ENCODE measurements at regions not wholly inside any gene's neighbourhood (a gene's known extent, or its start where the extent isn't known, plus 50 kb on each side); places are given as distances from the start of the nearest gene placed in this dataset.
A peak's percentile ranks its signal among the peaks of the same experiment; 100 is the strongest.

DNA sequence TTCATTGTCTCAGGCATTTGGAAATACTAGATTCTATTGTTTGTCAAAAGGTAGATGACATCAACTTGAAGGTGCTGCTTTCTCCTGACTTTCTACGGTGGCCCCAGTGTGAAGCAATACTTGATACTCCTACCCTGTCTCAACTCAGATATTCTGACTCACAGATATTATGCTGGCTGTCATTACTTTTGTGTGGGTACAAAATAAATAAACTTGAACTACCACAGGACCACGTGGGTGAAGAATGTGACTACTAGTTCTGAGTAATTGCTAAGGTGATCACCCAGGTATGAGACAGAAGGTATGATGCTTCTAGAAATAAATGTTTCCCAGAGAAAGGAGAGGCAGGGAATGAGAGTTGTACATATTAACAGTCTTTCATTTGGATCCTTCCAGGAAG lies 275.3 kb upstream of the SPOCK3 start:
- no peak for DNase-seq

DNA sequence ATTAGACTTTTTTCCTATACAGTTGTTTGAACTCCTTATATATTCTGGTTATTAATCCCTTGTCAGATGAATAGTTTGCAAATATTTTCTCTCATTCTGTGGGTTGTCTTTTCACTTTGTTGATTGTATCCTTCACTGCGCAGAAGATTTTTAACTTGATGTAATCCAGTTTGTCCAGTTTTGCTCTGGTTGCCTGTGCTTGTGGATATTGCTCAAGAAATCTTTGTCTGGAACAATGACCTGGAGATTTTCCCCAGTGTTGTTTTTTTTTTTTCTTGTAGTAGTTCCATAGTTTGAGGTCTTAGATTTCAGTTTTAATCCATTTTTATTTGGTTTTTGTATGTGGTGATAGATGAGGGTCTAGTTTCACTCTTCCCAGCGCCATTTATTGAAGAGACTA lies 289.8 kb upstream of the SPOCK3 start:
- DNase-seq, result no peak

DNA sequence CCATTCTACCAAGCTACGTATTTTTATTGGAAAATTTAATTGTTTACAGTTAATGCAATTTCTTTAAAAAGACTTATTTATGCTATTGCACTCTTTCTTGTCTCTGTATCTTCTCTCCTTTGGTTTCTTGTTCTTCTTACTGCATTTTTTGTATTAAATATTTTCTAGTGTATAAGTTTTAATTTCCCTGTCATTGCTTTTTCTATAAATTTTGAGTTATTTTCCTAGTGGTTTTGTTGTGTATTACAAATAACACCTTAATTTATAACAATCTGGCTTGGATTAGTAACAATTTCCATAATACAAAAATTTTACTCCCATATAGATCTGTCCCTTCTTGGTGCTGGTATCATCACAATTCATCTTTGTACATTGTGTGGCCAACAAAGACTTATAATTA lies 303.5 kb upstream of the SPOCK3 start:
- no peak for DNase-seq

DNA sequence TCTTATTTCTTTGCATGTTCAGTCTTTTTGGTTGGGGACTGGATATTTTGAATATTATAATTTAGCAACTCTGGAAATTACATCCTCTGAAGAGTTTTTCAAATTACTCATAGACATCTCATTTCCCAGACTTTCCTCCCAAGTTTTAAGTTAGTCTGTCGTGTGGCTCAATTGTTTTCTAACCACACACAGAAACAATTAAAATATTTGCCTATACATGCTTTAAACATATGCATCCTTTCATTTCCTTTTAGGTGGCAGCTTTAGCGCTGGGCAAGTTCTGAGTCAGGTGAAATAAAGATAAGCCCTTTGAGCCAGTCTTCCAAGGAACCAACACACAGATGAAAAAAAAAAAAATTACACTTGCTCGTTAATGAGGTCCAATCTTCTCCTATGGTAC lies 307.0 kb upstream of the SPOCK3 start:
- no peak for DNase-seq

DNA sequence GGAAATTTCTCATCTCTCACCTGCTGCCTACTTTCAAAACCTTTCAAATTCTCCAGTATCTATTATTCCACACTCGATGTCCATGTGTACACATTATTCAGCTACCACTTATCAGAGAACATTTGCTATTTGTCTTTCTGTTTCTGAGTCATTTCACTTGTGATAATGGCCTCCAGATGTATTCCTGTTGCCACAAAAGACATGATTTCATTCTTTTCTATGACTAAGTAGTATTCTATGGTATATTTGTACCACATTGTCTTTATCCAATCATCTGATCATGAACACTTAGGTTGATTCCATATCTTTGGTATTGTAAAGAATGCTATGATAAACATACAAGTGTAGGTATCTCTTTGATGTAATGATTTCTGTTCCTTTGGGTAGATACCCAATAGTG lies 310.1 kb upstream of the SPOCK3 start:
- no peak for DNase-seq

DNA sequence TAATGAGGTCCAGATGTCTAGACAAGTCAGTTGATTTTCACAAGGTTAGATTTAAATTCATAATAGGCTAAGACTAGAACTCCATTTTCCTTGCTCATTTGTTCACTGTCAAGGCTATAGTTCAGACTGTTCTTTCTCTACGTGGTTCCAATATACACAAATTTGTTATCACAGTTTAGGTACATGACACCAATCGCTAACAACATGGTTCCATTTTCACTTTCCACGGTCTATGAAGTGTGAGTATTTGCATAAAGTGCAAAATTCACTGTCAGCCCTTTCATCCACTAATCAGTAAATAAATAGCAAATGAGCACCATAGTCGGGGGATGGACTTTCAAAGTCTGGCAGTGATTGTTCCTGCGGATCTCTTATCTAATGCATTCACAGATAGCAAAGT lies 315.7 kb upstream of the SPOCK3 start:
- no peak for DNase-seq

DNA sequence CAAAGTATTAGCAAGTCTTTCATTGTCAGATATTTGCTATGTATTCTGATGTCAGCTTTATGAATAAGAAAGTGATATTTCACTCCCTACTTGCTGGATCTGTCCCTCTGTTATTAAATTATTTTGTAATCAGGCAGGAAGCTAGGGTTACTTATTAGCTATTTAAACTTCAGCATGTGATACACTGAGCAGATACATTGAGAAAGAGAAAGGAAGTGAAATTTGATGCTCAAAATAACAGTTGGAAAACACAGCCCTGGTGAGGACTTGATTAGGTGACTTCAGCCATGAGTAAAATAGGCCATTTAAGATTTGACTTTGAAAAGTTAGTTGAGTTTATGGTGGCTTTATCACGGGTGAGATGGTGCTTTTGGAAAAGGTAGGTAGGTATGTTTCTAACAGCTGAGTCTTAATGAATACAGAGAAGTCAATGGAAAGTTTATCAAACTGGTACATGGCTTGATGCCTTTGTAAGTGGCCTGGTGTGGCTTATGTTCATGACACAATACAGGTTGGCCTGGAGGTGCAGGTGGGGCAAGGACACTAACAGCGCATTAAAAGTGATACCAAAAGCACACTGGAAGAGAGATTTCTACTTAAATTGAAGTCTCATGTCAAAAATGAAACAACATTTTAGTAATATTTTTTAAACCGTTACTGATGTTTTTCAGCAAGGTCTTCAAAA lies 321.2 kb upstream of the SPOCK3 start:
- DNase-seq, result no peak

DNA sequence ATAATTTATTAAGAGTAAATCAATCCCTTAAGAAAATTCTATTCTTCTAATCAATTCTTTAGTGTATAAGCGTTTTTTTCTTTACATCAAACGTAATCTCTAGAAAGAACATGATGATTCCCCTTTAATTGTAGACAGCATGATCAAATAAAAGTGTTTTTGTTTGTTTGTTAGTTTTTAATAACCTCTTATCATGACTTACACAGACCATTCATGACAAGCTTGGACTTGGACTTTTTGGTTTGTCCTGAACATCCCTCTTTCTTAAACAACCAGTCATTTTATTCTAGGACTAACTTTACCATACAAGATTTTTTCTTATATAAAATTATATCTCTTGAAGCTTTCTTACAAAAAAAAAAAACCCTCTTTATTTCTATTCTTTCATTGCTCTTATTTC lies 344.6 kb upstream of the SPOCK3 start:
- no peak for DNase-seq

DNA sequence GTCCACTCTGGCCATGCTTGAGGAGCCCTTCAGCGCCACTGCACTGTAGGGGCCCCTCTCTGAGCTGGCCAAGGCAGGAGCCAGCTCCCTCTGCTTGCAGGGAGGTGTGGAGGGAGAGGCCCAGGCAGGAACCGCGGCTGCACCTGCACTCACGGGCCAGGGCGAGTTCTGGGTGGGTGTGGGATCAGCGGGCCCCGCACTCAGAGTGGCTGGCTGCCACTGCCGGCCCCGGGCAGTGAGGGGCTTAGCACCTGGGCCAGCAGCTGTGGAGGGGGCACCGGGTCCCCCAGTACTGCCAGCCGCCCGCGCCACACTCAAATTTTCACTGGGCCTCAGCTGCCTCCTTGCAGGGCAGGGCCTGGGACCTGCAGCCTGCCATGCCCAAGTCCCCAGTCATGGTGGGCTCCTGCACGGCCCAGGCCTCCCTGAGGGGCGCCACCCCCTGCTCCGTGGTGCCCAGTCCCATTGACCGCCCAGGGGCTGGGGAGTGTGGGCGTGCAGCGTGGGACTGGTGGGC lies 347.2 kb upstream of the SPOCK3 start:
- no peak for DNase-seq

DNA sequence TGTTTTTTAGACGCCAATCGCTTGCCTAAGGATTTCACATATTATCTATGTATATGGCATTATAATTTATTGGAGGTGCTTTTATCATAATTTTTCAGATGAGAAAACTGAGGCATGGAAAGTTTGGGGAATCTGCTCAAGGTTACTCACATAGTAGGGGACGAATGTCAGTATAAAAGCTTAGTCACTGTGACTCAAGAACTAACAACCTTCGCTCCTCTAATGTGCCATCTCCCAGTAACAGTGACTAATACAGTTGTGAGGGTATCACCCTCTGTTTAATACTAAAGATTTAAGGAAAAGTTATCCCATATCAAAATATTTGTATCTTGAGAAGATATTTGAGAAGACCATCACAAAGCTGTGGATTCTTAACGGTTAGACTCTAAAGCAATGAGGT lies 353.1 kb upstream of the SPOCK3 start:
- no peak for DNase-seq

DNA sequence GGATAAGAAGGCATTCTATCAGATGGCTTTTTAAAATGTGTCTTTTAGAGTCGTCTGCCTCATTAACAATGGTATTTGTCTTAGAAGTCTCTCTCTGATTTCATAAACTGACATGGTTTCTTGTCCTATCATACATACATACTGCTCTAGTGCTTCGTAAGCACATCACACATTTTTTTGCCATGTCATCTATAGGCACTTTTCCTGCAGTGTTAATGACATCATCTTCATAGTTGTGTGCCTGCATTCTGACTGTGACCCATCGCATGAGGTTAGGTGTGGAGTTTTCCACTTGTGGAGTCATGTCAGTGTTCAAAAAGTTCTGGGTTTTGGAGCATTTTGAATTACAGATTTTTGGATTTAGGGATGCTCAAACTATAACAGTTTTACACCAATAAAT lies 361.6 kb upstream of the SPOCK3 start:
- no peak for DNase-seq

DNA sequence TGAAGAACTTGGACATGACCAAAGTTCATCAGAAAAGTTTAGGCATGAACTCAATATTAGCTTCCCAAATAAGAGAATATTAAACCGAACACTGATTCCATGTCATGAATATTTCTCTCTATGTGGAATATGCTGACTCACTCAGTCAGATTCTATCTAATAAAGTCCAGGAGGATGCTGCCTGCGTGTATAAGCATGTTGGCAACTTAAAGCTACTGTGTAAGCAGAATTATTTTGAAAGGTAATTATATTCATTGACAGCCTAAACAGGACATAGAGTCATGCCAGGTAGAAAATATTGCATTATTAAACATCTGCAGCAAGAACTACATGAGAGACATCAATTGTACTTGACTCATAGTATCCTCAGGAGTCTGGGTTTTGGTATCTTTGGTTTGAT lies 367.9 kb upstream of the SPOCK3 start:
- DNase-seq, result no peak

DNA sequence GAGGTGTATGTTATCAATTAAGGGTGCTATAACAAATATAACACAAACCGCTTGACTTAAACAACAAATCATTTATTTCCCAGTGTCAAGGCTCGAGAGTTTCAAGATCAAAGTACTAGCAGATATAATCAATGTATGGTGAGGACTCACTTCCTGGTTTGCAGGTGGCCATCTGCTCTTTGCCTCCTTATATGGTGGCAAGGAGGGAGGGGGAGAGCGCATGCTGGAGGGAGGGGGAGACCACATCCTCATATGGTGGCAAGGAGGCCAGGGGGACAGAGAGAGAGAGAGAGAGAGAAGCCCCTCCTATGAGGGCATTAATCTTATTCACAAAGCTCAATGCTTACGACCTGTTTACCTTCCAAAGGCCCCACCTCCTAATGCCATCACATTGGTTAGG lies 372.3 kb upstream of the SPOCK3 start:
- no peak for DNase-seq

DNA sequence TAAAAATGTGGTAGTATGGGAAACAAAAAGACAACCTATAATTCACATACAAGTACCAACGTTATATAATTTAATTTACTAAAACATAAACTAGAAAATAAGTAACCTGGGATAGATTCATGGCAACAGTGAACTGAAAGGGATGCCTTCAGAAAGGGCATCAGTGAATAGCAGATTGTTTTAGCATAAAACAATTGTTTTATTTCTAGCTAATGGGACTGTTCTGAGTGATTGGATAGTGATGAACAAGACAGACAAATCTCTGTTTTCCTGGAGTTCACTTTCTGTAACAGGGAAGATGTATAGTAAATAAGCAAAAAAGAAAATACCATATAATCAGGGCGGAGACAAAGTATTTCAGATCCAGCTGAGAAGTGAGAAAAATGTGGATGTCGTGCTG lies 379.1 kb upstream of the SPOCK3 start:
- no peak for DNase-seq

DNA sequence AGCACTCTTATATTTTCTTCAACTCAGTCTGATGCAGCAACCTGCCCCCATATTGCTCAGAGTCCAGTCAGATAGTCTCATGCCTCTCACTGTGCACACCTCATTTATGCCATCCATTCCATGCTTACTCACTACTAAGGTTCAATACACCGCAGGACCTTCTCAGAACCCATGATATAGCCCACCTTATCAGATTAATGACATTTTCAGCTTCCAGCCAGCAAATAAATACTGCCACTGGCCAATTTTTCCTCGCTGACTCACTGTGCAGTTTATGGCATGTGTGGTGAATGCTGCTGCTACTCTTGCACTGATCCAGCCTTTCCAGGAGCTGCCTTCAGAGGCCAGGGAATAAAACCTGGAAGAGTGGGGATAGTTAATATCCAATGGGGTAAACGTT lies 380.6 kb upstream of the SPOCK3 start:
- DNase-seq, result no peak

DNA sequence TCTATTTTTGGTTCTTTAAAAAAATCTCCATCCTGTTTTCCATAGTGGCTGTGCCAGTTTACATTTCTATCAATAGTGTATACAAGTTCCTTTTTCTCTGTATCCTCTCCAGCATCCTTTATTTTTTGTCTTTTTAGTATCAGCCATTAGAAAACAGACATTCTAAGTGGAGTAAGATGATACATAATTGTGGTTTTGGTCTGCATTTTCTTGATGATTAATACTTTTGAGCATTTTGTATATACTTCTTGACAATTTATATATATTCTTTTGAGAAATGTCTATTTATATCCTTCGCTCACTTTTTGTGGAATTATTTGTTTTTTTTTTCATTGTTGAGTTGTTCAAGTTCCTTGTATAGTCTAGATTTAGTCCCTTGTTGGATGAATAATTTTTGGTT lies 382.2 kb upstream of the SPOCK3 start:
- DNase-seq, result no peak

DNA sequence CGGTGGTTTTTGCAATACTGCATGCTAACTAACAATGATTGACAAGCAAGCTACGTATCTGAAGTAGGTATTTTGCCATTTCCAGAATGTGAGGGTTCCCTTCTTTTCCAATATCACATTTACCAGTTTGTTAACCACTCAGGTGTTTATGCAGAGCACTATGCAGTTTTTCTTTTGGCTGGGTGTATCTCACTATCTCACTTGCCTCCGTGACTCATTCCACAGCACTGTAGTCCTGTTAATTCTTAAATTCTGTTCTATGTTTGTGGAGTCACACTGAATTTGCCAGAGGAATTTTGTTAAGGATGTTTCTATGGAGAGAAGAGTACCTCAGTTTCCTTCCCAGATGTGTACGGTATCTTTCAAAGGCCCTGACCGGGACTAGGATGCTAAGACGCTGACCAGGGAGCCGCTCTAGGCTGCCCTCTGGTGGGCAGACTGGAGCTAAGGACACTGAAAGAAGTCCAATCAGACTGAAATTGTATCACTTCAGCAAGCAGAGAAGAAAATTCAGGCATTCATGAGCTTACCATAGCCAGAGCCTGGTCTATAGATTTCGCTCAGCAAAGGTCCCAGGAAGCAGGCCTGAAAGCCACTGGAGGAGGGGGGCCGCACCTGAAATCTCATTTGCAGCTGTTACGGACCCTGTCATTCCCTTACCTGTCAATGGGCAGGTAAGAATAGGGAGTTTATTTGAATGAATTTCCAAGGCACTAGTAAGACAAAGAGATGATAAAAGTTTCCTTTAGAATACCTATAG lies 388.4 kb upstream of the SPOCK3 start:
- peak in 1 of 2 donors; percentile 2 for DNase-seq

DNA sequence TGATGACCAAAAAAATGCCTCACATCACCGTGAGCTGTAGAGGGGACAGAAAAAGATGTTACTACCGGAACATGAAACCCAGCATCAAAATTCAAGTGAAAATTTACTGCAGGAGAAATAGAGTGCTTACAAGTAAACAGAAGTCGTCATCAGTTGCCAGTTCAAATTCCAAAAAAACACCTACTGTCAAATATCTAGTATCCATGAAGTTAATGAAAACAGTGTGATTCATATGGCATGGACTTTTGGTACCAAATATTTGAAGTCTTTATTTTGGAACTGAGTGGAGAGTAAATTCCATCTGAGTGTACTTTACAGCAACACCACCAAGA lies 388.9 kb upstream of the SPOCK3 start:
- DNase-seq, result no peak

DNA sequence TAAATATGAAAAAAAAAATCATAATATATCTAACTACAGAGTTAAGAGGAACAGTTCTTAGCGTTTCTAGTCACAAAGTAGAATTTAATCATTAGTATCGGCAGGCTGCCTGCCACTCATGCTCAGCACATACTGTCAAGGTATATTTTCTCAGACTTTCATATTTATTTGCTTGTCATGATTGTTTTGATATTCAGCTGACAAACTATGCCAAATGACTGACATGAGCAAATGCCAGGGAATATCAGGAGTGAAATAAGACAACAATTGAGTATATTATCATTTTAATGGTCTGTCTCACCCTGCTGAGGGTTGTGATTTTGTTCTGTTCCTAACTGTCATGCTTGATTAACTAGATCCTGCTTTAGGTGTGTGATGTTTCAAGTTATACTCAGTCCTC lies 395.0 kb upstream of the SPOCK3 start:
- no peak for DNase-seq

DNA sequence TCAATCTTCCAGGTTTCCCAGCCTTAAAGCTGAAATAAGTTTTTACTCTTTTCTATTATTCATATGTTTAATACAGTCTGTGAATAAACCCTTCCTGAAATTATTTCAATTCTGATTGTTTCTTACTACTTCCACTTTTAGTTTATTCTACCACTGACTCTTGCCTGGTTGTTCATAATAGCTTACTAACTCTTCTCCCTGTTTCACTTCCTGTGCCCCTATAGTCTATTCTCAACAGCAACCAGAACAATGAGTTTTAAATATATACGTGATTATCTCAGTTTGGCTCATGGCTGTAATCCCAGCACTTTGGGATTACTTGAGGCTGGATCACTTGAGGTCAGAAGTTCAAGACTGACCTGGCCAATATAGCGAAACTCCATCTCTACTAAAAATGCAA lies 408.0 kb upstream of the SPOCK3 start:
- no peak for DNase-seq

DNA sequence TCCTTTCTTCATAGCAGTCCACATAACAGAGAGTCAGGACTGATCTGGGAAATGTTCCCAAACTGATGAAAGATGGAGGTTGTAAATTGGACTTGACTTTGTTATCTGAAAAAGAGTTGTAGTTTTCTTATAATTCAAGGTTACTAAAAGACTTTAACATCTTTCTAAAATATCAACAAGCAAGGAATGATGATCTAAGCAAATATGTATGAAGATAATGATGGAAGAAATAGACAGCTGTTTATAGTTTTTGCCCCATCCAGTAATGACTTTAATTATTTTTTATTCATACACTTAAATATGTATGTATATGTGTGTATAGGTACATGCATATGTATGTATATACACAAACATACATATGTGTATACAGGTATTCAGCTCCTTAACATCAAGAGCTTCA lies 411.1 kb upstream of the SPOCK3 start:
- DNase-seq, result no peak

DNA sequence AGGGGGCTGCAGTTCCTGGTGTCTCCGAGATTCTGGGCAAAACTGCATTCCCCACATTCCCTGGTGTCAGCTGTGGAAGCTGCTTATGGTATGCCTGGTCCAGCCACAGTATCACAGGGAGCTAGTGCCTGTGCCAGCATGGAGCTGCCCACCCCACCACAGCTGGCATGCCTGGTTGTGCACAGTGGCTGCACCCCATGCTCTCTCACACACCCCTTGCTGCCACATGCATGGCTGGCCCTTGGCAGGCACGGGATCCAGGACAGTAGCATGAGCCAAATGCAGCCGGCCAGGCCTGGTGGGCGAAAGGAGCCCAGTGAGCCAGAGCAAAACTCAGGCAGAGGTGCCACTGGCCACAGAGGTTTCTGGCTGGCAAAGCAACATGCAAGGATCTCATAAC lies 418.0 kb upstream of the SPOCK3 start:
- DNase-seq, result no peak

DNA sequence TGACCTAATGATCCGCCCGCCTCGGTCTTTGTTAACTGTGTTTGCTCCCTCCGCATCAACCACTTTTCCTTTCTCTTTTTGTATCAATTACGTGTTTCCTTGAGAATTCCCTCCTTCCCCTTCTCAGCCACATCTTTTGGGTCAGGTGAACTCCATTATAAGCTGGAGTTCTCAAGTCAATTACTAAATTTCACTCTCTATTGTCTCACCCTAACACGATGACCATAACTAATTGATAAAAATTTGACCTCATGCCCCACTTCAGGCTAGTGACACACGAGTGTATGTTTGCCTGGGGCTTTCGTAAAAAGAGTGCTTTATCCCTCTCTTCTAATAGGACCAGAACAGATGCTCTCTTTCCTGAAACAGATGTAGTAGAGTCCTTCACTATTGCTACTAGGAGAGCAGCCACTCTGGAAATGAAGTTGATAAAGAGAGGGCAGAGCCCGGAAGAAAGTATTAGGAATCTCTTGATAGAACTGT lies 403.6 kb upstream of the ANXA10 start:
- DNase-seq, result no peak

DNA sequence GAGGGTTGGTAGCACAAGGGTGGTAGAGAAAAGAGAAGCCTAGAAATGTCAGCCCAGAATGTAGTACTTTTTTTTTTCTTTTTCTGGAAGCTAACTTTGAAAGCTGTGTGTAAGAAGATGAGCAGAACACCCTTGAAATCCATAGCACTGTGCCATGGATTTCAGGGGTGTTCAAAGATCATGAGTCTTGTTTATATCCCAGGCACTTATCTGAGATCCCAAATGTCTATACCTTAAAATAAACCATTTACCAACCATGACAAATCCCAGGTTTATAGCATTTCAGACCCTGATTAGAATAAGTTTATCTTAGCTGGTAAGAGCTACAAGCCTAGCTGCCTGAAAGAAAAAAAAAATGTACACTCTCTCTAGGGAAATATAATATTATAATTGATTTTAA lies 389.9 kb upstream of the ANXA10 start:
- DNase-seq, result no peak

DNA sequence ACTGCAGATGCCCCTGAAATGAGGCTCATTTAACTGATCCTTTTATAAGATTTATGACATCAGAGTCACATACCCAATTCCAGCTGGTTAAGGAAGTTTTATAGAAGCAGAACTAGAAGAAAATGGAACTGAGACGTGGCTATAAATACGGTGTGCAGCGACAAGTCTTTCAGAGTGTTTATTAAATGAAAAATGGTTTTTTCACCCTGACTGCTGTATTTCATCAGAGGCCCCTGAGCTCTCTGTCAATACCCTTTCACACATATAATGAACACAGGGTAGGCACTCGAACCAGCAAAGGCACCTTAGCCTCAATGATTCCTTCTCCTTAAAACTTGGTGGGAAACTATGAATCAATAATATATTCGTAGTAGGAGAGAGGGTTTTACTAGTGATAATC lies 380.8 kb upstream of the ANXA10 start:
- no peak for DNase-seq
